ENCODE measurements at regions not wholly inside any gene's neighbourhood (a gene's known extent, or its start where the extent isn't known, plus 50 kb on each side); places are given as distances from the start of the nearest gene placed in this dataset.

- Histone ChIP-seq H3K4me1 (ENCODE audit: insufficient read depth, poor library complexity, severe bottlenecking) (peaks cover 3% of the 10 kb centered on the region), H3K36me3 (ENCODE audit: low read depth) (no peaks in the 10 kb centered on the region), H3K4me3 (ENCODE audit: severe bottlenecking) (no peak overlapping the region), H3K27ac (ENCODE audit: poor library complexity, severe bottlenecking) (no peak overlapping the region), H3K27me3 (ENCODE audit: insufficient read depth, poor library complexity, severe bottlenecking) (no peaks in the 10 kb centered on the region), H3K9me3 (ENCODE audit: severe bottlenecking) (no peaks in the 10 kb centered on the region)
- no peak for DNase-seq (ENCODE audit: low spot score)
- ATAC-seq (ENCODE audit: low read depth): no peak
- TF ChIP-seq CTCF (IDR thresholded peaks at IDR 0.05; ENCODE audit: poor library complexity, severe bottlenecking): no peak
Measured at GRCh38 chr1:228857611-228858010, 122.3 kb downstream of the RHOU start.

DNA sequence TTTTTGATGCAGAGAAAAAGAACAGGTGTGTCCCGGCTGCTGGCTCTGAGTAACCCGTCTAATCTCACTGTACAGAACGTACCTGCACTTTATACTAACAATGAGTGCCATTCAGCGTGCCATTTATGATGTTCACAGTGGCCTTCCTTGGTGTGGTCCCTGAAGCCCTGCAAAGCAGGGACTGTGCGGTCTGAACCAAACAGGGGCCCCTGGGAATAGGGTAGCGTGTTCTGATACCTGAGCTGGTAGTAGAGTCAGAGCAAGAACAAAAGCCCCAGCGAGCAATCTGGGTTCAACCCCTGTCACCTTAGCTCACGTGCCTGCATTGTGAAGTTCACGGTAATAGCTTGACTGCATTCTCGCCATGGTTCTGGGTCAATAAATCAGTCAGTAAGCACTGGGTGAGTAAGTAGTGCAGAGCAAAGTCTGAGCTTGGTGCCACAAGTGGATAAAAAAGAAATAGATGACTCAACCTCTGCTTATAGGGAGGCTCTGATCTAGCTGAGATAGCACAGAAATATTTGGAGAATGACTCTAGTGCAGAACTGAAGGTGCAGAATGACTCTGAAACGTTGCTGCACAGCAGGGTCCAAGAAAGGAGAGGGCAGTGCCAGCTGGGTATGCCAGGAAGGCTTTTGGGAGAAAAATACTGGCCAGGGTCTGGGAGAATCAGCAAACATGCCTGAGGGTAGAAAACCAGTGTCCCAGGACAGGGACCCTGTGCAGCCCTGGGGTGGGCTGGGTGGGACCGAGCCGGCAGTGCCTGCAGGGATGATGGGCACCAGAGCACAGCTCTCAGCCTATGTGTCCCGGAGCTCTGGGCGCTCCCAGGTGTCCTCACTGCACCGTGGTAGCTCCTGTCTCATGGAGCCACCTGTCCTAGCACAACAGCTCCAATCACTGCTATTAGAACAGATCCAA is 125.9 kb downstream of the RHOU start:
- Histone ChIP-seq H3K36me3 (ENCODE audit: low read depth) (no peaks in the 10 kb centered on the region), H3K9me3 (ENCODE audit: severe bottlenecking) (no peaks in the 10 kb centered on the region), H3K27ac (ENCODE audit: poor library complexity, severe bottlenecking) (no peak overlapping the region), H3K27me3 (ENCODE audit: insufficient read depth, poor library complexity, severe bottlenecking) (no peaks in the 10 kb centered on the region), H3K4me1 (ENCODE audit: insufficient read depth, poor library complexity, severe bottlenecking) (peaks cover 3% of the 10 kb centered on the region), H3K4me3 (ENCODE audit: severe bottlenecking) (no peak overlapping the region)
- peak; percentile 99 for ATAC-seq (ENCODE audit: low read depth)
- TF ChIP-seq CTCF (IDR thresholded peaks at IDR 0.05; ENCODE audit: poor library complexity, severe bottlenecking): no peak
- DNase-seq (ENCODE audit: low spot score): no peak

GRCh38 chr1:228861832-228862180 is 126.5 kb downstream of the RHOU start:
- Histone ChIP-seq H3K27me3 (ENCODE audit: insufficient read depth, poor library complexity, severe bottlenecking) (no peaks in the 10 kb centered on the region), H3K4me3 (ENCODE audit: severe bottlenecking) (no peak overlapping the region), H3K4me1 (ENCODE audit: insufficient read depth, poor library complexity, severe bottlenecking) (peaks cover 3% of the 10 kb centered on the region), H3K36me3 (ENCODE audit: low read depth) (no peaks in the 10 kb centered on the region), H3K9me3 (ENCODE audit: severe bottlenecking) (no peaks in the 10 kb centered on the region), H3K27ac (ENCODE audit: poor library complexity, severe bottlenecking) (no peak overlapping the region)
- ATAC-seq (ENCODE audit: low read depth) (no peak), DNase-seq (ENCODE audit: low spot score) (no peak)
- no peak for TF ChIP-seq CTCF (IDR thresholded peaks at IDR 0.05; ENCODE audit: poor library complexity, severe bottlenecking)

GRCh38 chr1:228862542-228863505 is 127.5 kb downstream of the RHOU start:
- TF ChIP-seq CTCF (IDR thresholded peaks at IDR 0.05; ENCODE audit: poor library complexity, severe bottlenecking): no peak
- H3K27ac ChIP-seq (ENCODE audit: poor library complexity, severe bottlenecking): no peak overlapping the region
- no peaks in the 10 kb centered on the region for H3K36me3 ChIP-seq (ENCODE audit: low read depth)
- ATAC-seq (ENCODE audit: low read depth) (no peak), DNase-seq (ENCODE audit: low spot score) (no peak)
- H3K4me1 ChIP-seq (ENCODE audit: insufficient read depth, poor library complexity, severe bottlenecking): peaks cover 3% of the 10 kb centered on the region
- no peaks in the 10 kb centered on the region for H3K9me3 ChIP-seq (ENCODE audit: severe bottlenecking)
- no peak overlapping the region for H3K4me3 ChIP-seq (ENCODE audit: severe bottlenecking)
- H3K27me3 ChIP-seq (ENCODE audit: insufficient read depth, poor library complexity, severe bottlenecking): no peaks in the 10 kb centered on the region

Measured in RWPE2 (cell line).